Fibroblast of mammary gland (primary cell): ENCODE measurements at regions not wholly inside any gene's neighbourhood (a gene's known extent, or its start where the extent isn't known, plus 50 kb on each side); places are given as distances from the start of the nearest gene placed in this dataset.

ENCODE experiments used
- DNase-seq: peaks from one replicate; pipeline ENCODE4 v3.0.0-alpha.2; 2010; ENCODE audit warnings: low read depth
- H3K4me3 ChIP-seq: 2 replicates; pipeline ENCODE4 v1.5.1; 2011; ENCODE audit warnings: low read depth, mild to moderate bottlenecking, low read length, moderate library complexity; ENCODE audit not compliant: control insufficient read depth
- CTCF ChIP-seq: conservative IDR thresholded peaks from 2 replicates; pipeline ENCODE4 v1.5.1; 2011; ENCODE audit warnings: low read depth, low read length, inconsistent platforms; ENCODE audit not compliant: control insufficient read depth, insufficient read depth

- no peak for TF ChIP-seq CTCF
- H3K4me3 ChIP-seq = no peak overlapping the region
- no peak for DNase-seq
These were observed 182.0 kb downstream of the ZNF248 start for GRCh38 chr10:37675449-37675848.

GRCh38 chr10:37671802-37672201 is 185.6 kb downstream of the ZNF248 start:
- no peak for DNase-seq
- H3K4me3 ChIP-seq = no peak overlapping the region
- no peak for TF ChIP-seq CTCF

- TF ChIP-seq CTCF = no peak
- DNase-seq = no peak
- no peak overlapping the region for H3K4me3 ChIP-seq
These were observed 189.7 kb downstream of the ZNF248 start for GRCh38 chr10:37667736-37668135.

GRCh38 chr10:37654466-37654865 is 202.9 kb downstream of the ZNF248 start:
- no peak for TF ChIP-seq CTCF

GRCh38 chr10:37643187-37643586 is 214.2 kb downstream of the ZNF248 start:
- no peak for DNase-seq
- no peak for TF ChIP-seq CTCF
- H3K4me3 ChIP-seq = no peak overlapping the region

More at GRCh38 chr10:37654466-37654865, 202.9 kb downstream of the ZNF248 start:
- no peak overlapping the region for H3K4me3 ChIP-seq
- no peak for DNase-seq

GRCh38 chr10:37640301-37640700 is 217.1 kb downstream of the ZNF248 start:
- no peak for DNase-seq
- no peak overlapping the region for H3K4me3 ChIP-seq
- TF ChIP-seq CTCF = no peak

GRCh38 chr10:37639200-37639599 is 218.2 kb downstream of the ZNF248 start:
- H3K4me3 ChIP-seq = no peak overlapping the region
- no peak for TF ChIP-seq CTCF
- DNase-seq = no peak
